Panc1 (cell line): ENCODE measurements at regions not wholly inside any gene's neighbourhood (a gene's known extent, or its start where the extent isn't known, plus 50 kb on each side); places are given as distances from the start of the nearest gene placed in this dataset.

ENCODE experiments used
- ATAC-seq: fragments of 200-7000 bp; cut with Tn5 transposase; 2 replicates; pipeline ENCODE4 v1.9.1; 2020; ENCODE audit warnings: mild to moderate bottlenecking, moderate library complexity
- BruUV-seq: library from RNA; stranded (reverse); fragments of 400-500 nt; replicated peaks from 2 replicates; lab custom pipeline; 2021; lab: Mats Ljungman, UMichigan
- CTCF ChIA-PET: fragments of 300-600 bp; sonication (Branson Sonifier 250); formaldehyde crosslinking; loops from one replicate; lab custom pipeline; 2022; ENCODE audit warnings: antibody characterized with exemption; lab: Charles Lee
- POLR2A ChIA-PET: fragments of 300-600 bp; sonication (Branson Sonifier 250); formaldehyde crosslinking; loops from one replicate; lab custom pipeline; 2022; ENCODE audit warnings: antibody characterized with exemption; lab: Charles Lee
- DNase-seq: peaks from one replicate; pipeline ENCODE4 v3.0.0-alpha.2; 2010; ENCODE audit warnings: low read depth, low spot score
- H3K27ac ChIP-seq: 2 replicates; pipeline ENCODE4 v1.5.1; 2011; ENCODE audit warnings: mild to moderate bottlenecking, low read length, inconsistent platforms
- H3K27me3 ChIP-seq: fragments of 200-500 bp; sonication (Bioruptor generic); 2 replicates; pipeline ENCODE4 v1.6.0; 2014; ENCODE audit warnings: low read length, inconsistent platforms; ENCODE audit not compliant: control insufficient read depth, insufficient read depth
- H3K36me3 ChIP-seq: fragments of 200-500 bp; sonication (Bioruptor generic); 2 replicates; pipeline ENCODE4 v1.5.1; 2014; ENCODE audit warnings: inconsistent platforms, mild to moderate bottlenecking, low read length, moderate library complexity; ENCODE audit not compliant: control insufficient read depth, insufficient read depth
- H3K4me1 ChIP-seq: 2 replicates; pipeline ENCODE4 v1.5.1; 2011; ENCODE audit warnings: inconsistent platforms, mild to moderate bottlenecking, low read length, moderate library complexity; ENCODE audit not compliant: control insufficient read depth, insufficient read depth
- H3K4me3 ChIP-seq, 2 experiments: 2 replicates each; pipeline ENCODE4 v1.5.1; 2011 to 2012; ENCODE audit warnings: low read depth in 2 of 2, low read length in 2 of 2, mild to moderate bottlenecking in 2 of 2, inconsistent platforms in 1 of 2, moderate library complexity in 1 of 2
- H3K9me3 ChIP-seq: fragments of 200-500 bp; sonication (Bioruptor generic); 2 replicates; pipeline ENCODE4 v1.5.1; 2014; ENCODE audit warnings: low read depth, mild to moderate bottlenecking, inconsistent platforms, low read length, moderate library complexity; ENCODE audit not compliant: control insufficient read depth, insufficient read depth
- CTCF ChIP-seq: fragments of 450-650 bp; IDR thresholded peaks from 2 replicates; pipeline ENCODE4 v1.5.1; 2017; ENCODE audit warnings: mild to moderate bottlenecking
- POLR2AphosphoS5 ChIP-seq: IDR thresholded peaks from 2 replicates; pipeline ENCODE4 v1.6.1; 2012; ENCODE audit warnings: mild to moderate bottlenecking, low read depth, low read length, moderate library complexity
- REST ChIP-seq, 2 experiments: IDR thresholded peaks; 2 replicates each; pipeline ENCODE4 v1.6.1; 2011 to 2012; ENCODE audit warnings: low read depth in 2 of 2, control low read depth in 1 of 2, low read length in 1 of 2, mild to moderate bottlenecking in 1 of 2, moderate library complexity in 1 of 2; ENCODE audit not compliant: insufficient read depth in 1 of 2
- SIN3A ChIP-seq: IDR thresholded peaks from 2 replicates; pipeline ENCODE4 v1.6.1; 2012; ENCODE audit warnings: low read depth, mild to moderate bottlenecking, low read length, moderate library complexity, borderline replicate concordance; ENCODE audit not compliant: insufficient read depth
- TCF7L2 ChIP-seq: IDR thresholded peaks from 2 replicates; pipeline ENCODE4 v1.6.1; 2011; ENCODE audit warnings: mild to moderate bottlenecking, low read depth, low read length, inconsistent platforms
- in situ Hi-C: cut with HindIII; loops from 2 replicates; pipeline ENCODE4 v1.10.0; 2016; ENCODE audit warnings: low sequenced_read_pairs, low pct_unique_long_range_greater_than_20kb
- intact Hi-C: fragments of 100-400 bp; cut with micrococcal nuclease; formaldehyde crosslinking; loops from one replicate; pipeline ENCODE4 v1.10.0; 2022; ENCODE audit not compliant: unreplicated experiment

DNA sequence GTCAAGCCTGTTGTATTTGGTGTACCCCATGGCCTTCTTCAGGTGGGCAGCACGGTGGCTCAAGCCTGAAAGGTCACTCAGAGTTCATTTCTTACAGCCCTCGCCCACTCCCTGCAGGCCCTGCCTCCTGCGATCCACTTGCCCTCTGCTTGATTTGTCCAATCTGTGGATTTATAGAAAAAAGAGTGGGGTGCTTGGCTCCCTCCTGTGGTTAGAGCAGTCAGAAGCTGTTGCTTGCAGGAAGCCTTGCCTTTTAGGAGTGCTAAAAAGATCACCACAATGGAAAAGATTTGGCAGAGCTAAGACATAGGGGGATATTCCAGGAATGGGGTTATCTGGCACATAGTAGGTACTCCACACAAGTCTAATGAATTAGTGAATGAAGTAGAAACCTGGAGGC is 108.0 kb upstream of the TRABD2B start:
- in situ Hi-C loops: no loop called here
- TF ChIP-seq SIN3A: no peak
- TF ChIP-seq TCF7L2: no peak
- TF ChIP-seq CTCF: no peak
- no peak for TF ChIP-seq REST (IDR thresholded peaks at IDR 0.05; ENCODE audit: insufficient read depth in 1 of 2, low read depth in 2 of 2, low read length in 1 of 2)
- no peak for TF ChIP-seq POLR2AphosphoS5
- no TSS peak for BruUV-seq
- Histone ChIP-seq H3K36me3 (no peaks in the 10 kb centered on the region), H3K27ac (no peak overlapping the region), H3K27me3 (no peaks in the 10 kb centered on the region), H3K4me1 (no peaks in the 10 kb centered on the region), H3K4me3 (no peak overlapping the region), H3K9me3 (no peaks in the 10 kb centered on the region)
- CTCF ChIA-PET: interaction anchor here (0.8 kb wide), 1 partner anchor 98 kb away, joined by 3 read pairs; no protein-coding TSS in a partner anchor
- no peak for ATAC-seq
- DNase-seq: no peak
- POLR2A ChIA-PET: no interaction called here
- intact Hi-C loops: no loop called here

DNA sequence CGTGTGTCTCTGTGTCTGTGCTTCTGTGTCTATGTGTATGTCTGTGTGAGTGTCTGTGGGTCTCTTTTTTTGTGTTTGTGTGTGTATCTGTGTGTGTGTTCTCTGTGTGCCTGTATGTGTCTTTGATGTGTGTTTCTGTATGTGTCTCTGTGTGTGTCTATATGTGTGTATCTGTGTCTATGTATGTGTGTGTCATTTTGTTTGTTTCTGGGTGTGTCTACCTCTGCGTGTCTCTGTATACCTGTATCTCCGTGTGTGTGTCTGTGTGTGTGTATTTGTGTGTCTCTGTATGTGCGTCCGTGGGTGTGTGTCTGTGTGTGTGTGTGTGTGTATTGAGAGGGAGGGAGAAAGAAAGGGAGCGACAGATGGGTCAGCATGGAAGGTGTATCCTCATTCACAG is 106.3 kb upstream of the TRABD2B start:
- in situ Hi-C loops (no loop called here), intact Hi-C loops (no loop called here)
- TF ChIP-seq SIN3A (no peak), REST (IDR thresholded peaks at IDR 0.05; ENCODE audit: insufficient read depth in 1 of 2, low read depth in 2 of 2, low read length in 1 of 2) (no peak), POLR2AphosphoS5 (no peak), CTCF (no peak), TCF7L2 (no peak)
- ChIA-PET POLR2A (no interaction called here), CTCF (no interaction called here)
- no peak for DNase-seq
- H3K27me3 ChIP-seq: no peaks in the 10 kb centered on the region
- no peaks in the 10 kb centered on the region for H3K9me3 ChIP-seq
- no peaks in the 10 kb centered on the region for H3K4me1 ChIP-seq
- no TSS peak for BruUV-seq
- H3K36me3 ChIP-seq: no peaks in the 10 kb centered on the region
- ATAC-seq: no peak
- H3K4me3 ChIP-seq: no peak overlapping the region
- no peak overlapping the region for H3K27ac ChIP-seq
